ENCODE measurements at regions not wholly inside any gene's neighbourhood (a gene's known extent, or its start where the extent isn't known, plus 50 kb on each side); places are given as distances from the start of the nearest gene placed in this dataset.

GRCh38 chr9:82558855-82559630 lies 503.9 kb downstream of the RASEF start:
- no peak for DNase-seq

DNA sequence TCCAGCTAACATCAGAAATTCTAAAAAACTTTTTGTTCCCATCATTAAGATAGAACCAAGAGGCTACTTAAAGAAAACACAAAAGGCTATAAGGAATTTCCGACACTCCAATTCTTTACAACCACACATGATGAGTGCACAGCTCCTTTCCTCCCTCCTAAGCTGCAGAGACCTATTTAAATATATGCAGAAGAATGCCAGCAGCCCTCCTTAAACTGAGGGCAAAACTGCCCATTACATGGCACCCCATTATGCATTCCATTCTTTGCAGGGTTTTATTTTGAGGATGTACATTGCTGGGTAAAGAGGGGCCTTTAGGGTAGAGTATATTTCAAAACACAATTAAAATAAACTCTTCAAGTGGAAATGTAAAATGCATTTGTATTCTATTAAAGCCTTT lies 502.9 kb downstream of the RASEF start:
- DNase-seq, result no peak

DNA sequence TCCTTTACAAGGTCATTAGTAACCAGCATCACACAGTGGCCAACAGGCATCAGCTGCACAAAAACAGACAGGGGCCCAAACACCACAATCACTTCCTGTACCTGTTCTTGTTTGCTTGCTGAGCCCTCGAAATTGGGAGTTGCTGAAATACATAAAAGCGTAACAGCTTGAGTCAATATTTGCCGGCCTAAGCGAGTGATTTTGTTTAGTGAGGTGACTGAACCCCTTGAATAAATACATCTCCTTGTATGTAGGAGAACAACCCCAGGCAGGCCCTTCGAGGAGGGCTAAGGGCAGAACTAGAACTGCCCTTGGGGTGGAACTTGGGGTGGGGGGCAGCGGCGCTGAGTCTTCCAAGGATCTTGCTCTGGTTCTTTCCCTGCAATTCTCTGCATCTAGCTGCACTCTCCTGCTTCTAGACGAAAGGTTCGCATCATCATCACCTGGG lies 502.5 kb downstream of the RASEF start:
- DNase-seq, result no peak

DNA sequence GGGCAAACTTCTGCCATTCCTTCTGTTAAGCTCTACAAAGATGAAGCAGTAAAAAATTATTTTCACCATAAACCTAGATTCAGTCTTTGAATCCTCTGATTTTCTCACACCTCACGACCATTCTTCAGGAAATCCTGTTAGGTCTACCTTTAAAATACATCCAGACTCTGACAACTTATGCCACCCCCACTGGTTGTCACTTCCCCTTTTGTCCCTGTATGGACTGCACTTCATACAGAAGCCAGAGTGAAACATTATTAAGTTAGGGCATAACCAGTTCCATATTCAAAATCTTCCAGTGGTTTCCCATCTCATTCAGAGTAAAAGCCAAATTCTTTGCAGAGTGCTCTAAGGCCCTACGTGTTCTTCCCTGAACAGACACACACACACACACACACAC lies 499.8 kb downstream of the RASEF start:
- no peak for DNase-seq

DNA sequence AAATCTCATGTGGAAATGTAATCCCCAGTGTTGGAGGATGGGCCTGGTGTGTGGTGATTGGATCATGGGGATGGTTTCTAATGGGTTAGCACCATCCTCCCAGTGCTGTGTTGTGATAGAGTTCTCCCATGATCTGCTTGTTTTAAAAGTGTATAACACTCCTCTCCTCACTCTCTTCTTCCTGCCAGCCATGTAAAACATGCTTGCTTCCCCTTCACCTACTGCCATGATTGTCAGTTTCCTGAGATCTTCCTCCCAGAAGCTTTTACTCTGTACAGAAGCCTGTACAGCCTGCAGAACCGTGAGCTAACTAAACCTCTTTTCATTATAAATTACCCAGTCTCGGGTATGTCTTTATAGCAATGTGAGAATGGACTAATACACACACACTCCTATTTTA lies 499.1 kb downstream of the RASEF start:
- no peak for DNase-seq

DNA sequence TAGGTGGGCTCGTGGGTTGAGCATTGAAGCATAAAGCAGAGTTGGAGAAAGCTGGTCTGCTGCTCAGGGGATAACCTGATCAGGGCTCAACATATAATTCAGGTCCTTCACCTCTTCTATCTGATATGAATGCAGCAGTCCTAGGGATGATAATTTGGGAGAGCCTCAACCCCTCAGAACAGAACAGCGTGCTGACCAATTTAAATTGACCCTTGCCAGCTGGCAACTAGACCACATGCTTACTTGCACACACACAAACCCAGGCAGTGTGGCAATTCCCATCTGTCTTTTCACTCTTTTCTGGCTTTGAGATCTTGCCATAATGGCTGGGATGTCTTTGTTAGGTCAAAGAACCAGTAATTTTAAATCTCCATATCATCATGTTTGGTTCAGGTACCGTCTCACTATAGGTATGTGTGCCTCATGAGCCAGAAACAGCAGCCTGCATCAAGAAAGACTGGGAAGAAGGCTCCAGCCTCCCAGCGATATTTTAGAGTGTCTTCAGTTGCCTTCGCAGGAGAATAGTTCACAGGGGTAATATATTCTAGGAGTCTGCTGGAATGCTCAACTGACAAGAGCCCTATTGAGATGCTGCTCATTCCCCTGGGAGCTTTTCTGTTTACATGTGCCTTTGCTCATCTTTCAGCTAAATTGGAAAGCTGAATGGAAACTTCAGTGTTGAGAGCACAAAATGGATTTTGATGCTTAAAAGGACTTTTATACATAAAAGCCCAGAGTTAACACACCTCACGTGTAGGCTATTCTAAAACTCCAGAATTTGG lies 497.6 kb downstream of the RASEF start:
- DNase-seq, result no peak

DNA sequence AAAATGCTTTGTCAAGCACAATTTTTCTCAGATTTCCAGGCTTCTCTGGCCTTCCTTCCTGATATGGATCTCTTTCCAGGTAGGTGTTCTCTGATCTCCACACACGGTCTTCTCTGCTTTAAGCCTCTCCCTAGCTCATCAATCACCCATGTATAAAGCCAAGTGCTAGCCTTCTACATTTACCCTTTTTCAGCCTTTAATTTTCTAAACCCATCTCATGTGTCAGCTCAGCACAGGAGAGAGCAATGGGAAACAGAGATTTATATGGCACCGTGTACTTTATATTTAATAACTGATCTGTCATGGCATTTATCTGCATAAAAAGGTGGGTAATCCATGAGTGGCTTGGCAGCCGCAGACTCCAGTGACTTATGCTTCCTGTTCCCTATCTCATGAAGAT lies 495.0 kb downstream of the RASEF start:
- DNase-seq, result no peak

- no peak for DNase-seq
Observed at GRCh38 chr9:82570226-82570625, 492.7 kb downstream of the RASEF start.

GRCh38 chr9:82571540-82571939 lies 491.4 kb downstream of the RASEF start:
- no peak for DNase-seq

DNA sequence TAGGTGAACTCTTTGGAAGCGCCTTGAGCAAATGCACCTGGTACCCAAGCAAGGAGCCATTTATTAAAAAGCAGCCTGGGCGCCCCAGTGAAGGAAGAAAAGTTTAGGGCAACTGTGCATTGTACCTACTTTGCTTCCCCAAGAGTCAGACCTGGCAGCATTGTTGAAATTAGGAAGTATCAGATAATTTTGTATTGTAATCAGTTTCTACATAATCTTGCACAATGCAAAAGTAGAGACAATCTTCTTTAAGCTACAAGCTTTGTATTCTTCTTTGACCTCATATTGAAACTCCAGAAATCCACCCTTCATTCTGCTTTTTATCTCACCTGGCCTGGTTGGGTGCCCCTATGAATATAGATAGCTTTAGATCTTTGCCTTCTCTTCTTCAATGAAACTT lies 490.8 kb downstream of the RASEF start:
- no peak for DNase-seq

DNA sequence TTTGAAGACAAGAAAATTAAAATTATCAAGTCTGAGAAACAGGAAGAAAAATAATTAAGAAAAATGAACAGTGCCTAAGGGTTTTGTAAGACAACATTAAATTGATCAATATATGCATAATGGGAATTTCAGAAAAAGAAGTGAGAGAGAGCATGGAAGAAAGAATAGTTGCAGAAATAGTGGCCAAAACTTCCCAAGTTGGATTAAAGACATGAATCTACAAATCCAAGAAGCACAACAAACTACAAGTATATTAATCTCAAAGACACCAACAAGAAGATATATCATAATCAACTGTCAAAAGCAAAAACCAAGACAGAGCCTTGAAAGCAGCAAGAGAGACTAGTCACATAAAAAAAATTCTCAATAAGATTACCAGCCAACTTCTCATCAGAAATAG lies 488.0 kb downstream of the RASEF start:
- DNase-seq, result no peak

GRCh38 chr9:82580921-82581320 lies 482.0 kb downstream of the RASEF start:
- DNase-seq, result no peak

GRCh38 chr9:82581516-82581915 lies 481.4 kb downstream of the RASEF start:
- DNase-seq, result no peak

GRCh38 chr9:82581935-82582334 lies 481.0 kb downstream of the RASEF start:
- DNase-seq, result no peak

DNA sequence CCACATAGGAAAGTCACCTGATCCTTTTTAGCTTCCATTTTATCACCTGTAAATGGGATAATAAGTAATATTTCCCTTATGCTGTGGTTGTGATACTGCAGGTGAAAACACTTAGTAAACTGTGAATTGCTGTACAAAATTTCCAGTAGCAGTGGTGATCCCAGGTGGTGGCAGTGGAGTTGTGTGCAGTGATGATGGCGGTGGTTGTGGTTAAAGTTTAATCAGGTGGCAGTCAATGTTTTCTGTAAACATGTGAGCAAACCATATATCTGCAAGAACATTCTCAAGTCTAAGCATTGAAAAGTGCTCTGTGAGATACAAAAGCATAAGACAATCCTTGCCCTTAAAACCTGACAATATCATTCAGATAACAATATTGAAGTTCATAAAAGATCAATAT lies 480.2 kb downstream of the RASEF start:
- DNase-seq, result no peak

DNA sequence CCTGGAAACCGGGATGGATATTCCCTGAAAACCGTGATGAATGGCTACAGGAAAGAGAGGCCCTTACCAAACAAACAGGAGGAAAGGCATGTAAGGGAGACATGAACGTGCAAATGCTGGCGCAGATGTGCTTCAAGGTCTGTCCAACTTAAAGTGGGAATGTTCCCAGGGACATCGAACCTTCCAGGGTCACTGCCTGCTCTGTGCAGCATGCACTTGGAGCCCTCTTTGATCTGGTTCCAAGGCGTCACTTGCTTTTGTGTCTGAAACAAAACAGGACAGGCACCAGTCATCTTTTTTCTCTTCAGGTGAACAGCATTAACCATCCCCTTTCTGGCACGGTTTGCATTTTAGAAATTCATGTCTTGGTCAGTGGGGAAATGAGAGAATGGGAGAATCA lies 479.4 kb downstream of the RASEF start:
- DNase-seq, result no peak

- DNase-seq, result no peak
Observed at GRCh38 chr9:82584349-82584863, 478.5 kb downstream of the RASEF start.

GRCh38 chr9:82586918-82587356 lies 476.0 kb downstream of the RASEF start:
- no peak for DNase-seq

GRCh38 chr9:82588301-82589180 lies 474.4 kb downstream of the RASEF start:
- DNase-seq, result no peak

- DNase-seq, result no peak
Observed at GRCh38 chr9:82590845-82591244, 472.1 kb downstream of the RASEF start.

GRCh38 chr9:82593501-82593900 lies 469.4 kb downstream of the RASEF start:
- DNase-seq, result no peak

DNA sequence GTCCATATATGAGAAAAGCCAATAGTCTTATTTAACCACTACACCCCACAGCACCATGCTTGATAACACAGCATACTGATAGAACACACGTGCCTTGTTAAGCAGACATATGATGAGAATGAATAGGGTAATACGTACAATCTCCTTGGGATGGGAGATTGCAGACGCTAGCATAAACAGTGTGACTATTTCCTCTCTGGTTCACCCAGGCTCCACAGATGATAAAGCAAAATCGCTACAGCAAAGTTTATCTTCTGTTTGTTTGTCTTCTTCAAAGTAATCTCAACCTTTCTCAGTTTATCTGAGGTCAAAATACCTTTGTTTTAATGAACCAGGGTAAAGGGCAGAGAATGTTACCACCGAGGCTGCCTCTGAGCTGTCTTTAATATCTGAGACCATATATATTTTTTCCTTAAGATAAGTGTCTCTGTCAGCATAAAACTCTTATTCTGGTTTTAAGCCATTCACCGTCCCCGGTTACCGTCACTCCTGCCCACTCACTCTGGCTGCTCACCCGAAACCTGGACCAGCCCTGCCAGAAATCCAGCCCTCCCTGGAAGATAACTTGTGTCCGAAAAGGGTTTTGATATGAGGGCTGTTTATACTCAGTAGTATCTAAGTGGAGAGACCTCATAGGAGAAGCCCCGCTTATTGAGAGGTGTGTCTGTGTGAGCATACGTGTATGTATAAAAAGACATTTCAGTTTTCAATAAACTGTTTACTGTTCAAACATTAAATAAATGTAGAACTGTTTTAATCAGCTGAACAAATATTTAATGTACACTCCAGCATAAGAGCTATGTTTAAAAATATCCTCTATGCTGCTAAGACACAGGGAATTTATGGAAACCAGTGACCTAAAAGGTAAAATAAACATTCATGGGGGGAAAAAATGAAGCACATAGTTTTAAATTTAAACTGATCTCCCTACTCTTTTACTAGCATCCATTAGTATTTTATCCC lies 465.4 kb downstream of the RASEF start:
- DNase-seq, result no peak

All from CD4-positive, alpha-beta T cell treated with Interleukin-17A for 1 hour (primary cell).